NCI-H1105 treated with DMSO at 0.1 percent for 48 hours (cell line): ENCODE measurements at regions not wholly inside any gene's neighbourhood (a gene's known extent, or its start where the extent isn't known, plus 50 kb on each side); places are given as distances from the start of the nearest gene placed in this dataset.
"Not testable (repeated sequence)": the region's sequence is repeated elsewhere in the genome, so short reads cannot be mapped to it uniquely, and the experiment has no call there.

ENCODE experiments used
- DNase-seq: peaks from one replicate; lab custom pipeline; 2025; lab: John Stamatoyannopoulos, UW

DNA sequence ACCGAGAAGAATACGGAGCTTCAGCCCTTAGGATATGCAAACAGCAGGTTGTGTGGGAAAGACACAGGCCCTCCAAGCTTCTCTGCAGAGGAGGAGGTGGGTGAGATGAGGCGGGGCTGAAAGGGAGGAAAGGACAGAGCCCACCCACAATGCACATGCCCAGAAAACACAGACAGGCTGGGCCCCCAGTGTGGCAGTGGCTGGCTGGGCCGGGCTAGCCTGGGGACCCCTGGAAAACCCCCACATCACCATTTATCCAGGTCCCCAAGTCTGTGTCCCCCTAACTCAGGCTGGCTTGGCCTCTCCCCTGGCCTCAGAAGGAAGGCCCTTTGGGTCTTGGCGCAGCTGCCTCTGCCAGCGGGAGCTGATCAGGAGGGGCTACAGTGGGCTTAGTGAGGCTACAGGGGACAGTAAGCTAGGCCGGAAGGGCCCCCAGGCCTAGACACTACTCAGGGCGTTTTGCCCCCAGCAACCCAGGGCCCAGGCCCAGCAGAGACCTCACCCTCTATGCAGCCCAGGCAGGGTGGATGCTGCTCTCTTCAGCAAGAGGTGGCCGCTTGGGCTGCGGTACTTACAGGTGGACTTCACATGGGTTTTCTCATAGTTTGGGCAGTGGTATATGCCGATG lies 119.5 kb downstream of the TUBA3C start:
- DNase-seq: no peak

GRCh38 chr13:19061278-19061677 lies 120.3 kb downstream of the TUBA3C start:
- DNase-seq: no peak

DNA sequence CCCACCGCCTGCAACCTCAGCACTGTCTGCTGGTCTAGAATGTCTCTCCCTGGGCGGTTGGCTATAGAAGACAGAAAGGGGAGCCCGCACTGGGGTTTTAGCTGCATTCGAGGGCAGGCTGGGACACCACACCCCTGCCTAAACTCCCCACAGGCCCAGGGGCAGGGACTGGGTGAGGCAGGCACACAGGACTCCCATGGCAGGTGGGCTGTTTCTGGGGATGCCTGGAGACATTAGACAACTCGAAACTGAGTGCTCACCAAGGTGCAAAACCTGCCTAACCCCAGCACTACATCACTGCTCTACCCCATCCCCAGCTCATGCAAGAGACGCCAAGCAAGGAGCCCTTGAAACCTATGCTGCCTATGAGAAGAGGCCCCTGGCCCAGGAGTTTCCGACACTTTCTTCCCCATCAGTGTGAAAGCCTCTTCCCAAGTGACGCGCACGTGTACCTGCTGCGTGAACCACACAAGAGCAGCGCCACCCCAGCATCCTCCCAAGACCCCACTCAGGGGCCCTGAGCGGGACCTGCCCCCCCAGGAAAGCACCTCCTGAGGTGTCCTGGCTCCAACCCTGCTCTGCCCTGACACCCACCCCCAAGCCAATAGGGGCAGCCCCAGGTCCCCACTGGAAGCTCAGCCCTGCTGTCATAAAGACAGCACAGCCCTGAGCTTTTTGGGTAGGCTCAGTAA lies 121.2 kb downstream of the TUBA3C start:
- DNase-seq: no peak

DNA sequence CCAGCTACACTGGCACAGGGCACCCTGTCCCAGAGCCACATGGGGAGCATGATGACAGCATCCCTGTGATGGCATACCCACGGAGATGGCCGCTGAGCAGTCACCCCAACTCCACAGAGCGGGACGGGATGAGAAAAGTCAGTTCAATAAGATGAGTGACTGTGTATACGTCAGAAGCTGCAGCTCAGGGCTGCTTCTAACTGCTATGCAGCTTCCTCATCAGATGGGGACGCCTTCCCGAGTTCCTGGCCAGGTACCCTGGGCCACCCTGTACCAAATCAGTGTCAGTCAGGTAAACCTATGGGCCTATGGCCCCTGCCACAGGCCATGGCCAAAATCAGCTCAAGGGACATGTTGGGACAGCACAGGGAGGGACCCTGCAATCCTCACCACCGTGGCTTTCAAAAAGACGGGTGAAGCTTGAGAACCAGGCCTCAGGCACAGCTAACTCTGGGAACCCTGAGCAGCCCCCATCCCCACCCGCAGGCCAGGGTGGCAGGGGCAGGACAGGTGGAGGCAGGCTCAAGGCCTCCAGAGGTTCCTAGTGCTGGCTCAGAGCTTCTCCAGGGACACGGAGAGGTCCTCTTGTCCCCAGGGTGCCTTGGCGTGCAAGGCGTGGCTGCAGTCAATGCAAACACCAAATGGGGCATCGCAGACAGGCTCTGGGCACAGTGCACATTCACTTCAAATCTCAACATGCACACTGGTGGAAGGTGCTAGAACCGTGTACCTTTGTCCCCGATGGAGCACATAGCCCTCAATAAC lies 122.4 kb downstream of the TUBA3C start:
- DNase-seq: no peak

DNA sequence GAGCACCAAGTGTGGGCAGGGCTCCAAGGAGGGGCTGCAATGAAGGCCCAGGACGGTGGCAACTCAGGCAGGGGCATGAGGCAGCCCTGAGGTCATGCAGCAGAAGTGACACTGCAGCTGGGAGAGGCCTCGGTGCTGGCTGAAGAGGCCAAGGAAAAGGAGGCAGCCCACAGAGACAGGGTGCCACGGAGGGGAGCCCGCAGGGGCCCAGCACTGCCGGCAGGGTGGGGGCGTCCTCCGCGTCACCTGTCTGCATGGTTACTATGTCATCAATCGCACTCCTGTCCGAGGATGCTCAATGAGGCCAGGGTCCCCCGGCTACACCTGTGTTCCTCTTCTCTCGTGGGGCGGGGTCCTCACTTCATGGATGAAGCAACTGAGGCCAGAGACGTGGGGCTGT lies 123.1 kb downstream of the TUBA3C start:
- DNase-seq: no peak

DNA sequence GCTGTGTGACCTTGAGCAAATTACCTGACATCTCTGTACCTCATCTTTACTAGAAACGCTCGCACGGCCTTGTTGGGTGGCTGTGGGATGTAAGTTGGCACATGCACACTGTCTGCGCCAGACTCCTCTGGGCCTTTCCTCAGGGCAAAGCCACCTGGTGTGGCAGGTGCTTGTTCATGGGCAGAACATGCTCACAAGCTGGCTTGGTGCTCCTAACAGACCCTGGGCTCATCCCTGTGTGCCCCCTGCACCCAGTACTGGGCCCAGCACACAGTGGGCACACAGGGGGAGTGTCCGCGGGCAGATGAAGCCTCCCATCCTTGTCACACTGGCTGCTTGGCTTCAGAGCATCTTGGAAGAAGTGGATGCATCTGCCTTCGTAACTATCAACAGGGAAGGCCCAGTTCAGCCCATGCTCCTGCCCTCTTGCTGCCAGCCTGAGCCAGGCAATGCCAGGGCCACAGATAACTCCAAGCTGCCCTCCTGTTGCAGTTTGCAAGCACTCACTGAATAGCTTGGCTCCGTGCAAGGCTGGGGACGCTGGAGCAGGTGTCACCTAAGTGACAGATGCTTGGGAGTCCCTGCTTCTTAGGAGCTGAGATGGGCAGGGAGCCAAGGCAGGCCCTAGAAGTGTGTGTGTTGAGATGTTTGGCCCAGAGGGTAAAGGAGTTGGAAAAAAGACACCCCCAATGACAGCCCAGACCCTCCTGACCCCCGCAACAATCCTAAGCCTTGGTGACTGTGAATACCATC lies 123.9 kb downstream of the TUBA3C start:
- no peak for DNase-seq

GRCh38 chr13:19056984-19057490 lies 124.6 kb downstream of the TUBA3C start:
- no peak for DNase-seq

GRCh38 chr13:19056355-19056880 lies 125.2 kb downstream of the TUBA3C start:
- no peak for DNase-seq

- DNase-seq: no peak
Measured at GRCh38 chr13:19055611-19056010, 126.0 kb downstream of the TUBA3C start.

- DNase-seq: no peak
Measured at GRCh38 chr13:19053561-19053960, 128.1 kb downstream of the TUBA3C start.

GRCh38 chr13:19052931-19053330 lies 128.7 kb downstream of the TUBA3C start:
- DNase-seq: no peak

- DNase-seq: no peak
Measured at GRCh38 chr13:19052180-19052579, 129.4 kb downstream of the TUBA3C start.

GRCh38 chr13:19050901-19051300 lies 130.7 kb downstream of the TUBA3C start:
- no peak for DNase-seq

DNA sequence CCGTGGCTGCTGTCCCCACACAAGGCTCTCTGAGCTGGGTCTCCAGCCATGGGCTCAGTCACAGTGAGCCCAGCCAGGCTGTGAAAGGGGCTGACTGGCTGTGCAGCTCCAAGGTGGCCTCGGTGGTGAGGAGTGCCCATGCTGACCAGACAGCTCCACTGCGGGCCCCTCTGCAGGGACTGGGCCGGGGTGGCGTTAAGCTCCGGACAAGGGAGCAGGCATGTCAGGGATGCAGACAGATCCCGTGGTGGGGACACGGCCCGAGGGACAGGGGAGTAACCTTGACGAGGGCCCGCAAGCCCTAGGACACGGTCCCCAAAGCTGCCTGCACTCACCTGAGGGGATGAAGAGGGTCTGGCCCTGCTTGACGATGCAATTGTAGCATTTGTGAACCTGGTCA lies 132.0 kb downstream of the TUBA3C start:
- DNase-seq: not testable (repeated sequence)

- DNase-seq: no peak
Measured at GRCh38 chr13:19048381-19048780, 133.2 kb downstream of the TUBA3C start.

DNA sequence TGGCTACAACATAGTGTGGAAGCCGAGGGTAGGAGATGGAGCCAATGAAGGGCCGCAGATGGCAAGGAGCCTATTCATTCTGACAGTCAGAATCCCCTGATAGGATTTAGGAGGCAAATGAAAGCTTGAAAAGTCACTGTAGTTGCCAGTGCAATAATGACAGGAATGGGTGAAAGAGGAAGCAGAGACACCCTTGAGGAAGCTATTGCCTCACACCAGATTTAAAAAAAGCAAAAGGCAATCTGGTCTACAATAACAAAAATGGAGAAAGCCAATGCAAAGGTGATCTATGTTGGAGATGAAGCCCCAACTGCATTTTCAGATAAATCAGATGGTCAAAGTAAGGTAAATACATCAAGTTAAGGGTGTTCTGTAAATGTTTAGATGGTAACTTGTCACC lies 158.5 kb downstream of the TUBA3C start:
- DNase-seq: no peak

DNA sequence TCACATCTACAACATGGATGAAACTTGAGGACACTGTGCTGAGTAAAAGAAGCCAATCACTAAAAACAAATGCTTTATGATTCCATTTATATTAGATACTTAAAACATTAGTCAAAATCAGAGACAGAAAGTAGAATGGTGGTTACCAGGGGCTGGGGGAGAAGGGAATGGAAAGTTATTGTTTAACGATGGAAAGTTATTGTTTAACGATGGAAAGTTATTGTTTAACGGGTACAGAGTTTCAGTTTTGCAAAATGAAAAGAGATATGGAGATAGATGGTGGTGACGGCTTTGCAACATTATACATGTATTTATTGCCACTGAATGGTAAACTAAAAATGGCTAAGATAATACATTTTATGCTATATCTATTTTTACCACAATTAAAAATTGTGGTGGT lies 160.6 kb downstream of the TUBA3C start:
- no peak for DNase-seq

- no peak for DNase-seq
Measured at GRCh38 chr13:18998389-18998788, 183.2 kb downstream of the TUBA3C start.

- no peak for DNase-seq
Measured at GRCh38 chr13:18996627-18997051, 185.0 kb downstream of the TUBA3C start.

- no peak for DNase-seq
Measured at GRCh38 chr13:18996221-18996620, 185.4 kb downstream of the TUBA3C start.

DNA sequence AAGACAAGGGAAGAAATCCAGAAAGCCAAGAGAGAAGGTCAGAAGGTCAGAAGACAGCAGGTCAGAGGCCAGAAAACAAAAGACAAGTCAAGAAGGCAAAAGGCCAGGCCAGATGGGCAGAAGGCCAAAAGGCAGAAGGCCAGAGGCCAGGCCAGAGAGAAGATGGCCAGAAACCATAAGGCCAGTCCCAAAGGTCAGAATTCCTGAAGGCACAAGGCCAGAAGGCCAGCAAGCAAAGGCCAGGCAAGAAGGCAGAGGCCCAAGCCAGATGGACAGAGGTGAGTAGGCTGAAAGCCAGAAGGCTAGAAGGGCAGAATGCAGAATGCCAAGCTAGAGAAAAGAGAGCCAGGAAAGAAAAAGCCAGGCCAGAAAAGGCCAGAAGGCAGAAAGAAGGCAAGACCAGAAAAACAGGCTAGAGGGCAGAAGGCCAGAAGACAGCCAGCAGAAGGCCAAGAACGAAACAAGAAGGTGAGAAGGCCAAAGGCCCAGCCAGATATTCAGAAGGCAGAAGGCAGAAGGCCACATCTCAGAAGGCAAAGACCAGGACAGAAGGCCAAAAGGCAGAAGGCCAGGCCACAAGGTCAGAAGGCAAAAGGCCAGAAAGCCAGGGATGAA lies 186.3 kb downstream of the TUBA3C start:
- DNase-seq: no peak
